ENCODE measurements at regions not wholly inside any gene's neighbourhood (a gene's known extent, or its start where the extent isn't known, plus 50 kb on each side); places are given as distances from the start of the nearest gene placed in this dataset.
A peak's percentile ranks its signal among the peaks of the same experiment; 100 is the strongest.

- no peak for FAIRE-seq
Measured at GRCh38 chr1:213656039-213656438, 331.7 kb upstream of the PROX1 start.

- no peak for FAIRE-seq
Measured at GRCh38 chr1:213656503-213656902, 331.3 kb upstream of the PROX1 start.

- no peak for FAIRE-seq
Measured at GRCh38 chr1:213657013-213657412, 330.8 kb upstream of the PROX1 start.

GRCh38 chr1:213657879-213658278 lies 329.9 kb upstream of the PROX1 start:
- FAIRE-seq: no peak

DNA sequence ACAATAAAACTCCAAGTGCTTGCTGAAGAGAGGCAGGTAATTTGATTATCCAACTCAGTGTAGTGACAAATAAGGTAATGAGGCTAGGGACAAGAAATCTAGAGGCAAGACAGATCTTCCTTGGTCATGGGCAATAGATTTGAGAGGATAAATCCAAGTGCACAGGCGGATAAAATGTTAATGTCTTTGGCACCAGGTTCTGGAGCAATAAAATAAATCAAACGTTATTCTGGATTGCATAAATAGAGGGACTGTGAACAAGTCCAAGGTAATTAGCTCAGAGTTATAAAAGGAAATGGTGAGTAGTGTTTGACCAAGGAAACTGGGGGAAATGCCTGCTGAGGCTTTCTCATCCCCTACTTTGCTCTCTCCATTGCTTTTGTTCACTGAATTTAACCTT lies 329.3 kb upstream of the PROX1 start:
- no peak for FAIRE-seq

GRCh38 chr1:213659580-213660547 lies 327.9 kb upstream of the PROX1 start:
- FAIRE-seq: no peak

GRCh38 chr1:213661302-213661701 lies 326.5 kb upstream of the PROX1 start:
- FAIRE-seq: no peak

DNA sequence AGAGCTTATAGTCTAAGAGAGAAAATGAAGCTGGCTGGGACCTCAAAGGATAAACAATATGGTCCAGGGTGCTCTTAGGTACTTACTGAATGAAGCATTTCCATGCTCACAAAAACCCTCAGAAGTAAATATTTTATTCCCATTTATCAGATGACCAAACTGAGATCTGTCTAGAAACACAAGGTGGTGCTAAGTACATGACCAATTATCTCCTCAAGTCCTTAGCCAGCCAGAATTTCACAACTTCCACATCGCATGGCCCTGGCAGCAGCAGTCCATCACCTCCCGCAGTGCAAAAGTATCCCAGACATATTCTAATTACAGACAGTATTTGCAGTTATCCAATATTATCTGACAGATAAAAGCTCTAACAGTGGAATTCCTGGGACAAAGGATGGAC lies 321.7 kb upstream of the PROX1 start:
- FAIRE-seq: no peak

DNA sequence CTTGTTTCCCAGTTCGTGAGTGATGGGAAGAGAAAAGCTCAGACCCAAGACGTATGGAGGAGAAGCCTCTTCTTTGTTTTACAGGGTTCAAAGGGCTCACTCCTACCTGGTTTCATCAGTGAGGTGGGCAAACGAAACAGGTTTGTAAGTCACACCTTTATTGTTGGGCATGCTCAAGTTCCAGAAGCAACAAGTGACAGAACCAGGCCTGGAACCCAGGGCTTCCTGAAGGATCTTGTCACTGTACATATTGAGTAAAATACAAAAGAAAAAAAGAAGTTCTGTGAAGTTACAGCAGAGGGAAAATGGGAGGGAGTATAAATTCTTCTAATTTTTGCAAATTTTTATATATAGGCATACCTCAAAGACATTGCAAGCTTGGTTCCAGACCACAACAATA lies 320.9 kb upstream of the PROX1 start:
- no peak for FAIRE-seq

DNA sequence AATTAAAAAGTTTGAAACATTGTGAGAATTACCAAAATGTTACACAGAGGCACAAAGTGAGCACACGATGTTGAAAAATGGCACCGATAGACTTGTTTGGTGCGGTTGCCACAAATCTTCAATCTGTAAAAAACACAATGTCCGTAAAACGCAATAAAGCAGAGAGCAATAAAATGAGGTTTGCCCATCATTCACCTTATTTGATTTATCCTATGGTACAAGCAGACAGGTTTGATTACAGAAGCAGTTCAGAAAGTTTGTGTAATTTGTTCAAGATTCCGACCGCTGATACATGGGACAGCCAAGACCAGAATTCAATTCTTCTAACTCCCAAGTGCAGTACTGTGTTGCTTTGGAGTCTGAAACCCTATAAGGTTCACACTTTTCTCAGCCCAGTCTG lies 318.3 kb upstream of the PROX1 start:
- FAIRE-seq: no peak

DNA sequence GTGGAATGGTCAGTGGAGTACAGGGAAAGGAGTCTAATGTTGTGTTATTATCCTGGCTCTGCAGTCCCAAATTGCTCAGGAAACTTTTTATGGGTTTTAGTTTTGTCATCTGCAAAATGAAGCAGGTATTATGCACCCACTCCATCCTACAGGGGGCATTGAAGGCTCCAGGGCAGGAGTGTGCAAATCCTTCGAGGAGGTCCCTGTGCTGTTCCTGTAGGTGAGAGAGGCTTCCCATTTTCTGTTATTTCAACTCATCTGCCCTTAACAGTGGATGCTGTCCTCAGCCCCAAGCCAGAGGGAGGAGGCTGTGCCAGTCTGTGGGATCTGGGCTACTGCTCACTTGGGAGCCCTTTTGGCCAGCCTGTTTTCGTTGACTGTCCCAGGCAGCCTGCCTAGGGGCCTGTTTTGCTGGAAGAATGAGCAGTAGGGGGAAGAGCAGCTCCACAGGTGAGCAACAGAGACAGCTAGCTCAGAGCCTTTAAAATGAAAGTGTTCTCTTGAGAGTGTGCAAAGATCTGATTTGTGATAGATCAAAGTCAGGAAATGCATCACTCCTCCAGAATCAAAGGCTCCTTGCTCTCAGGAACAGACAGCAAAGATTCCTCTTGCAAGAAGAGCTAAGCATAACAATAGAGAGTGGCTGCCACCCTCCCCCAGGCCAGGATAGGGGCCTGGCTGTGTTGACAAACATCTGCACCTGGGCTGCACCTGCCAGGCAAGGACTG lies 317.6 kb upstream of the PROX1 start:
- FAIRE-seq: no peak

DNA sequence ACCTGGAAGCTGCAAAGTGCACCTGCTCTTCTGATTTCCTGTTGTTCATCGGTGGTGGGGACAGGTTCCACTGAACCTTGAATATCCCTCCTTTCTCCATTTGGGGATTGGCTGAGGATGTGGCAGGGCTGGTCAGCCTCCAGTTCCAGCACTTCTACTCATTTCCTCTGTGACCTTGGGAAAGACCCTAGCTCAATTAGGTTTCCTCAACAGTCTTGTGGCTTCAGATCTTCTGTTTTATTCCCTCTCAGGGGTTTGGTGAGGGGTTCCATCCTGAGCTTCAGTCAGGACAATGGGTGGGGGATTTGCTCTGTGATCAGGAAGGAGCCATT lies 317.1 kb upstream of the PROX1 start:
- no peak for FAIRE-seq

- peak; percentile 36 for FAIRE-seq
Measured at GRCh38 chr1:213675043-213675442, 312.7 kb upstream of the PROX1 start.

- FAIRE-seq: no peak
Measured at GRCh38 chr1:213676736-213677135, 311.0 kb upstream of the PROX1 start.

- no peak for FAIRE-seq
Measured at GRCh38 chr1:213678348-213678747, 309.4 kb upstream of the PROX1 start.

DNA sequence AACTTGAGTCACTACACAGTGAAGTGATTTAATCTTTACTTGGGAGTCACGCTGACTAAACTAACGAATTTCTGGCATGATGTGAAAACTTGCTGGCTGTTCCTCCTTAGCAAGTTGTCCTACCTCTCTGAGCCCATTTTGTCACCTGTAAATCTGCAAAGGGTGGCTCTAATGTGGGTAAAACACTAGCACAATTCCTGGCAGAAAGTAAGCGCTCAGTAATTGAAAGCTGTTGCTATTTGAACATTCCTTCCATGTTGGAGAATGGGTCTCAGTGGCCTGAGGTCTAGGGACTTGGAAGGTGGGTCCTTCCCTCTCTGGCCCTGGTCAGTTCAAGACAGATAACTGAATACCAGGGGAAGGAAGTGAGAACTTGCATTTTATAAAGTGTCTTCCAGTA lies 309.0 kb upstream of the PROX1 start:
- FAIRE-seq: no peak

GRCh38 chr1:213679153-213679552 lies 308.6 kb upstream of the PROX1 start:
- FAIRE-seq: no peak

DNA sequence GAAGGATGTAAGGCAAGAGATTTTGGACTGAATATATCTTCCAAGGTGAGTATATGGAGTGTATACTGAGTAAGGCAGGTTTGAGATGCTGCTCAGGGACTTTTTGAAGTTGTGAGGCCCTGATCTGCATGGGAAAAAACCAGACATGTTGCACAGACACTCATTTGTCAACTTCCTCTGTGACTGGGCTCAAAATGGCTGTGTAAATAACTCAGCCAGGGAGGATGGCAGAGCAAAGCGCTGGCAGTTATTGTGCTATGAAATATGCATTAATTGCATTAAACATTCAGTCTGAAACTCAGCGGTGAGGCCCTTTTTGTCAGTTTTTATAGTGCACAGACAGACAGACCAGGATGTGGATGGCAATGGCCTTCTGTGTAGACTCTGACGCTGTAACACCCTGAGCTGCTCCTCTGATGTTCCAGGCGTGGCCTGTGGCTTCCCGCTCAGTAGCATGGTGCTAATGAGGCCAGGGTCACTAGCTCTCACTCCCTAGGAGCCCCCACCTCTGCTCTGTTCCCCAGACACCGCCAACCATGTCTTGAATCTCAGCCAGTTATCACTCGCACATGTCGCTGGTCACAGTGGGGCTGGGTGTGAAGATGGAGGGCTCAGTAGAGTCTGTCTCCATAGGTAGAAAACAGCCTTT lies 307.0 kb upstream of the PROX1 start:
- FAIRE-seq: no peak

- no peak for FAIRE-seq
Measured at GRCh38 chr1:213681788-213682340, 305.9 kb upstream of the PROX1 start.

- FAIRE-seq: no peak
Measured at GRCh38 chr1:213683529-213683928, 304.2 kb upstream of the PROX1 start.

- FAIRE-seq: no peak
Measured at GRCh38 chr1:213684454-213684853, 303.3 kb upstream of the PROX1 start.

GRCh38 chr1:213685992-213686582 lies 301.7 kb upstream of the PROX1 start:
- FAIRE-seq: no peak

GRCh38 chr1:213686983-213687382 lies 300.8 kb upstream of the PROX1 start:
- no peak for FAIRE-seq

Measured in colon (tissue), 2 donors.